ENCODE measurements at regions not wholly inside any gene's neighbourhood (a gene's known extent, or its start where the extent isn't known, plus 50 kb on each side); places are given as distances from the start of the nearest gene placed in this dataset.

DNA sequence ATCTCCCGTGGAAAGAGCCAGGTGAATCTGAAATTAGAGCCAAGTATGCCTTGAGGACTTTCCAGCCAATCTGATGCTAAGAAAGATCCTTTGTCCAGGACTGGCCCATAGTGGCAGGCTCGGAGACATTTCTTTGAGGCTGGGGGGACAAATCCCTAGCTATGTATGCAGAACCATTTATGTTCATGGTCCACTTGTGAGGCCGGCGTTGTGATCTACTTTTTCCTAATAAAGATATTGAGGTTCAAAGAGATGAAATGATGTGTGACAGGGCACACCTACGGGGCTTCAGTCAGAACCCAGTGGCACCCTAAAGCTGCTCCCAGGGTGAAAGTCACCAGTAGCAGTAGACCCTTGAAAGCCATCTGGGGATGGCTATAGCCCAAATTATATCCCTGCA, 120.3 kb upstream of the MAFB start:
- POLR2A ChIA-PET: no interaction called here
- H3K4me3 ChIP-seq (ENCODE audit: low read depth in 2 of 2, low read length in 2 of 2): no peak overlapping the region
- no peak for DNase-seq (ENCODE audit: low read depth, low spot score)
- BruUV-seq (replicated peaks): no TSS peak
- no peak for ATAC-seq
- in situ Hi-C loops (cut with HindIII; ENCODE audit: low pct_unique_long_range_greater_than_20kb, low sequenced_read_pairs): no loop called here
- peaks cover 15% of the 10 kb centered on the region for H3K27me3 ChIP-seq (ENCODE audit: control insufficient read depth, insufficient read depth, low read length)
- H3K9me3 ChIP-seq (ENCODE audit: control insufficient read depth, insufficient read depth, low read depth, low read length): no peaks in the 10 kb centered on the region
- no peaks in the 10 kb centered on the region; the same call in 1 of the 2 replicates for H3K36me3 ChIP-seq (ENCODE audit: control insufficient read depth, insufficient read depth, low read length)
- no peak overlapping the region for H3K27ac ChIP-seq (ENCODE audit: low read length)
- intact Hi-C loops (cut with micrococcal nuclease; ENCODE audit: unreplicated experiment): no loop called here
- CTCF ChIA-PET: no interaction called here
- no peak for TF ChIP-seq CTCF (IDR thresholded peaks at IDR 0.05)
- no peak for TF ChIP-seq POLR2AphosphoS5 (IDR thresholded peaks at IDR 0.05; ENCODE audit: low read depth, low read length)
- no peak for TF ChIP-seq SIN3A (IDR thresholded peaks at IDR 0.05; ENCODE audit: borderline replicate concordance, insufficient read depth, low read depth, low read length)
- TF ChIP-seq TCF7L2 (IDR thresholded peaks at IDR 0.05; ENCODE audit: low read depth, low read length): no peak
- TF ChIP-seq, protein P1, sequence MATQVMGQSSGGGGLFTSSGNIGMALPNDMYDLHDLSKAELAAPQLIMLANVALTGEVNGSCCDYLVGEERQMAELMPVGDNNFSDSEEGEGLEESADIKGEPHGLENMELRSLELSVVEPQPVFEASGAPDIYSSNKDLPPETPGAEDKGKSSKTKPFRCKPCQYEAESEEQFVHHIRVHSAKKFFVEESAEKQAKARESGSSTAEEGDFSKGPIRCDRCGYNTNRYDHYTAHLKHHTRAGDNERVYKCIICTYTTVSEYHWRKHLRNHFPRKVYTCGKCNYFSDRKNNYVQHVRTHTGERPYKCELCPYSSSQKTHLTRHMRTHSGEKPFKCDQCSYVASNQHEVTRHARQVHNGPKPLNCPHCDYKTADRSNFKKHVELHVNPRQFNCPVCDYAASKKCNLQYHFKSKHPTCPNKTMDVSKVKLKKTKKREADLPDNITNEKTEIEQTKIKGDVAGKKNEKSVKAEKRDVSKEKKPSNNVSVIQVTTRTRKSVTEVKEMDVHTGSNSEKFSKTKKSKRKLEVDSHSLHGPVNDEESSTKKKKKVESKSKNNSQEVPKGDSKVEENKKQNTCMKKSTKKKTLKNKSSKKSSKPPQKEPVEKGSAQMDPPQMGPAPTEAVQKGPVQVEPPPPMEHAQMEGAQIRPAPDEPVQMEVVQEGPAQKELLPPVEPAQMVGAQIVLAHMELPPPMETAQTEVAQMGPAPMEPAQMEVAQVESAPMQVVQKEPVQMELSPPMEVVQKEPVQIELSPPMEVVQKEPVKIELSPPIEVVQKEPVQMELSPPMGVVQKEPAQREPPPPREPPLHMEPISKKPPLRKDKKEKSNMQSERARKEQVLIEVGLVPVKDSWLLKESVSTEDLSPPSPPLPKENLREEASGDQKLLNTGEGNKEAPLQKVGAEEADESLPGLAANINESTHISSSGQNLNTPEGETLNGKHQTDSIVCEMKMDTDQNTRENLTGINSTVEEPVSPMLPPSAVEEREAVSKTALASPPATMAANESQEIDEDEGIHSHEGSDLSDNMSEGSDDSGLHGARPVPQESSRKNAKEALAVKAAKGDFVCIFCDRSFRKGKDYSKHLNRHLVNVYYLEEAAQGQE (IDR thresholded peaks at IDR 0.05; ENCODE audit: insufficient read depth in 1 of 2, low read depth in 2 of 2, low read length in 1 of 2): no peak
- no peaks in the 10 kb centered on the region for H3K4me1 ChIP-seq (ENCODE audit: control insufficient read depth, insufficient read depth, low read length)

DNA sequence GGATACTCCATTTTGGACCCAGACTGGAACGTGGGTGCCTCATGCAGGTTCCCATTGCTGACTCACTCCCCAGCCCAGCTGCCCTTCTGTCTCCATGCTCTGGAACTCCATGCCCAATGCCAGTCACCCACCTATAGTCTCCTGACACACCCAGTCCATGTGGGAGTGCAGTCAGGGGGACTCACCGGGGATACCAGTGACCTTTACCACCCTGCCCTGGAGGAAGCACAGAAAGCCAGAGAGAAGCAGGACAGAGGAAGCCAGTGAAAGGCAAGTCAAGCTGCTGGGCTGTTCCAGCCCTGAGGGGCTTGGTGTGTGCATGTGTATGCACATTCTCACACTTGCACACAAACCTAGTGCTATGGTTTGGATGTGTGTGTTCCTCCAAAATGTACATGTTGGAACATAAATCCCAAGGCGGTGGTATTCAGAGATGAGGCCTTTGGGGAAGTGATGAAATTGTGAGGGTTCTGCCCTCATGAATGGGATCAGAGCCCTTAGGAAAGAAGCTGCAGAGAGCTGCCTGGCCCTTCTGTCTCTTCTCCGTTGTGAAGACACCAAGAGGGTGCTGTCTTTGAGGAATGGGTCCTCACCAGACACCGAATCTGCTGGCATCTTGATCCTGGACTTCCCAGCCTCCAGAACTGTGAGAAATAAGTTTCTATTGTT, 121.4 kb upstream of the MAFB start:
- no peaks in the 10 kb centered on the region; the same call in 1 of the 2 replicates for H3K36me3 ChIP-seq (ENCODE audit: control insufficient read depth, insufficient read depth, low read length)
- BruUV-seq (replicated peaks): no TSS peak
- no peak overlapping the region for H3K27ac ChIP-seq (ENCODE audit: low read length)
- TF ChIP-seq POLR2AphosphoS5 (IDR thresholded peaks at IDR 0.05; ENCODE audit: low read depth, low read length) (no peak), TCF7L2 (IDR thresholded peaks at IDR 0.05; ENCODE audit: low read depth, low read length) (no peak), SIN3A (IDR thresholded peaks at IDR 0.05; ENCODE audit: borderline replicate concordance, insufficient read depth, low read depth, low read length) (no peak), CTCF (IDR thresholded peaks at IDR 0.05) (no peak)
- TF ChIP-seq, protein P1 (IDR thresholded peaks at IDR 0.05; ENCODE audit: insufficient read depth in 1 of 2, low read depth in 2 of 2, low read length in 1 of 2): no peak
- peaks cover 15% of the 10 kb centered on the region for H3K27me3 ChIP-seq (ENCODE audit: control insufficient read depth, insufficient read depth, low read length)
- in situ Hi-C loops (cut with HindIII; ENCODE audit: low pct_unique_long_range_greater_than_20kb, low sequenced_read_pairs) (no loop called here), intact Hi-C loops (cut with micrococcal nuclease; ENCODE audit: unreplicated experiment) (no loop called here)
- no peak for DNase-seq (ENCODE audit: low read depth, low spot score)
- CTCF ChIA-PET: no interaction called here
- H3K4me3 ChIP-seq (ENCODE audit: low read depth in 2 of 2, low read length in 2 of 2): no peak overlapping the region
- no peak for ATAC-seq
- POLR2A ChIA-PET: no interaction called here
- H3K4me1 ChIP-seq (ENCODE audit: control insufficient read depth, insufficient read depth, low read length): no peaks in the 10 kb centered on the region
- no peaks in the 10 kb centered on the region for H3K9me3 ChIP-seq (ENCODE audit: control insufficient read depth, insufficient read depth, low read depth, low read length)

Data from Panc1 (cell line).